CD4-positive, CD25-positive, alpha-beta regulatory T cell (primary cell): ENCODE measurements at regions not wholly inside any gene's neighbourhood (a gene's known extent, or its start where the extent isn't known, plus 50 kb on each side); places are given as distances from the start of the nearest gene placed in this dataset.

ENCODE experiments used
- ATAC-seq, 2 donors: fragments of 150-1000 bp; cut with Tn5 transposase; one replicate each; pipeline ENCODE4 v1.10.0; 2021; ENCODE audit warnings: low read depth in 2 of 2, moderate number of reproducible peaks in 2 of 2, moderate library complexity in 1 of 2
- DNase-seq, 3 donors: peaks; one replicate each; pipeline versions ENCODE4 v3.0.0 to v3.0.0-alpha.2; 2012 to 2022; ENCODE audit warnings: mixed read lengths in 1 of 3
- H3K27ac ChIP-seq: one replicate; pipeline ENCODE4 v1.7.0; 2013; ENCODE audit warnings: mild to moderate bottlenecking, low read length; ENCODE audit not compliant: insufficient read depth, poor library complexity, severe bottlenecking
- H3K27me3 ChIP-seq: one replicate; pipeline ENCODE4 v1.7.0; 2013; ENCODE audit warnings: low read length; ENCODE audit not compliant: control insufficient read depth, insufficient read depth
- H3K36me3 ChIP-seq: one replicate; pipeline ENCODE4 v1.7.0; 2013; ENCODE audit warnings: mild to moderate bottlenecking, low read length, moderate library complexity; ENCODE audit not compliant: control insufficient read depth, insufficient read depth
- H3K4me1 ChIP-seq: 2 replicates; pipeline ENCODE4 v1.7.0; 2013; ENCODE audit warnings: mild to moderate bottlenecking, low read length; ENCODE audit not compliant: insufficient read depth, control insufficient read depth, poor library complexity, severe bottlenecking
- H3K4me3 ChIP-seq: one replicate; pipeline ENCODE4 v1.7.0; 2013; ENCODE audit warnings: low read depth, mild to moderate bottlenecking, low read length, moderate library complexity
- H3K9me3 ChIP-seq, 2 experiments: 1 replicate in 1 of 2; 2 replicates in 1 of 2; pipeline ENCODE4 v1.7.0; 2013; ENCODE audit warnings: low read length in 2 of 2, mild to moderate bottlenecking in 1 of 2, moderate library complexity in 1 of 2; ENCODE audit not compliant: control insufficient read depth in 2 of 2
- H3K27ac Mint-ChIP-seq, 3 donors: one replicate each; pipeline ENCODE4 v1.8.0; 2020 to 2022; ENCODE audit warnings: mild to moderate bottlenecking in 3 of 3, mixed read lengths in 3 of 3, moderate library complexity in 2 of 3
- H3K27me3 Mint-ChIP-seq: one replicate; pipeline ENCODE4 v1.8.0; 2022; ENCODE audit warnings: mild to moderate bottlenecking, mixed read lengths
- H3K36me3 Mint-ChIP-seq: one replicate; pipeline ENCODE4 v1.8.0; 2020; ENCODE audit warnings: mixed read lengths
- H3K4me1 Mint-ChIP-seq, 4 donors: one replicate each; pipeline ENCODE4 v1.8.0; 2020 to 2022; ENCODE audit warnings: mixed read lengths in 4 of 4, mild to moderate bottlenecking in 1 of 4
- H3K4me3 Mint-ChIP-seq, 4 donors: one replicate each; pipeline ENCODE4 v1.8.0; 2020 to 2022; ENCODE audit warnings: mild to moderate bottlenecking in 4 of 4, mixed read lengths in 4 of 4, moderate library complexity in 3 of 4
- H3K9me3 Mint-ChIP-seq, 7 donors: one replicate each; pipeline ENCODE4 v1.8.0; 2020 to 2022; ENCODE audit warnings: mixed read lengths in 7 of 7, mild to moderate bottlenecking in 3 of 7, moderate library complexity in 2 of 7

- no peak for DNase-seq
- ATAC-seq, result no peak
- no peaks in the 10 kb centered on the region for H3K27me3 Mint-ChIP-seq
- Histone ChIP-seq H3K9me3 (no peaks in the 10 kb centered on the region), H3K27ac (no peak overlapping the region), H3K4me1 (no peaks in the 10 kb centered on the region), H3K36me3 (no peaks in the 10 kb centered on the region), H3K27me3 (no peaks in the 10 kb centered on the region), H3K4me3 (no peak overlapping the region)
- H3K36me3 Mint-ChIP-seq, result no peaks in the 10 kb centered on the region
- H3K27ac Mint-ChIP-seq, result no peak overlapping the region
- H3K4me1 Mint-ChIP-seq, result no peaks in the 10 kb centered on the region
- H3K4me3 Mint-ChIP-seq, result no peak overlapping the region
- H3K9me3 Mint-ChIP-seq, result peaks cover 0 to 14% (median 7%) of the 10 kb centered on the region in 7 donors
These were observed 1307.5 kb downstream of the GRIK2 start for GRCh38 chr6:102701019-102701418.

- Mint-ChIP-seq H3K4me1 (no peaks in the 10 kb centered on the region), H3K36me3 (no peaks in the 10 kb centered on the region), H3K4me3 (no peak overlapping the region), H3K27ac (no peak overlapping the region), H3K9me3 (peaks cover 1 to 19% (median 5%) of the 10 kb centered on the region in 7 donors), H3K27me3 (no peaks in the 10 kb centered on the region)
- H3K27me3 ChIP-seq, result no peaks in the 10 kb centered on the region
- no peaks in the 10 kb centered on the region for H3K9me3 ChIP-seq
- ATAC-seq (no peak), DNase-seq (no peak)
- no peaks in the 10 kb centered on the region for H3K4me1 ChIP-seq
- H3K27ac ChIP-seq, result no peak overlapping the region
- H3K36me3 ChIP-seq, result no peaks in the 10 kb centered on the region
- no peak overlapping the region for H3K4me3 ChIP-seq
These were observed 1293.0 kb downstream of the GRIK2 start for GRCh38 chr6:102686461-102686860.

GRCh38 chr6:102680413-102680812, 1286.9 kb downstream of the GRIK2 start:
- Mint-ChIP-seq H3K36me3 (no peaks in the 10 kb centered on the region), H3K9me3 (peaks cover 2 to 17% (median 7%) of the 10 kb centered on the region in 7 donors), H3K4me3 (no peak overlapping the region), H3K4me1 (no peaks in the 10 kb centered on the region), H3K27ac (no peak overlapping the region), H3K27me3 (no peaks in the 10 kb centered on the region)
- DNase-seq (no peak), ATAC-seq (no peak)
- H3K4me1 ChIP-seq, result no peaks in the 10 kb centered on the region
- no peak overlapping the region for H3K4me3 ChIP-seq
- no peaks in the 10 kb centered on the region for H3K36me3 ChIP-seq
- H3K27ac ChIP-seq, result no peak overlapping the region
- no peaks in the 10 kb centered on the region for H3K27me3 ChIP-seq
- no peaks in the 10 kb centered on the region for H3K9me3 ChIP-seq

GRCh38 chr6:102679865-102680264, 1286.4 kb downstream of the GRIK2 start:
- Histone ChIP-seq H3K4me1 (no peaks in the 10 kb centered on the region), H3K27me3 (no peaks in the 10 kb centered on the region), H3K4me3 (no peak overlapping the region), H3K36me3 (no peaks in the 10 kb centered on the region), H3K27ac (no peak overlapping the region), H3K9me3 (no peaks in the 10 kb centered on the region)
- no peak overlapping the region for H3K27ac Mint-ChIP-seq
- no peak overlapping the region for H3K4me3 Mint-ChIP-seq
- H3K9me3 Mint-ChIP-seq, result peaks cover 2 to 17% (median 7%) of the 10 kb centered on the region in 7 donors
- no peak for ATAC-seq
- H3K36me3 Mint-ChIP-seq, result no peaks in the 10 kb centered on the region
- H3K27me3 Mint-ChIP-seq, result no peaks in the 10 kb centered on the region
- DNase-seq, result no peak
- no peaks in the 10 kb centered on the region for H3K4me1 Mint-ChIP-seq

GRCh38 chr6:102677225-102677624, 1283.7 kb downstream of the GRIK2 start:
- no peaks in the 10 kb centered on the region for H3K27me3 Mint-ChIP-seq

GRCh38 chr6:102670735-102671134, 1277.2 kb downstream of the GRIK2 start:
- no peak overlapping the region for H3K4me3 Mint-ChIP-seq
- Histone ChIP-seq H3K4me3 (no peak overlapping the region), H3K9me3 (no peaks in the 10 kb centered on the region), H3K4me1 (no peaks in the 10 kb centered on the region), H3K36me3 (no peaks in the 10 kb centered on the region), H3K27me3 (no peaks in the 10 kb centered on the region), H3K27ac (no peak overlapping the region)
- H3K27me3 Mint-ChIP-seq, result no peaks in the 10 kb centered on the region
- no peaks in the 10 kb centered on the region for H3K4me1 Mint-ChIP-seq
- ATAC-seq (no peak), DNase-seq (no peak)
- no peak overlapping the region for H3K27ac Mint-ChIP-seq
- no peaks in the 10 kb centered on the region for H3K36me3 Mint-ChIP-seq
- peaks cover 1 to 18% (median 3%) of the 10 kb centered on the region in 7 donors for H3K9me3 Mint-ChIP-seq

More at GRCh38 chr6:102677225-102677624, 1283.7 kb downstream of the GRIK2 start:
- H3K27ac Mint-ChIP-seq, result no peak overlapping the region
- H3K4me3 Mint-ChIP-seq, result no peak overlapping the region
- no peak for DNase-seq
- H3K36me3 ChIP-seq, result no peaks in the 10 kb centered on the region
- no peaks in the 10 kb centered on the region for H3K4me1 ChIP-seq
- no peak overlapping the region for H3K27ac ChIP-seq
- peaks cover 1 to 19% (median 5%) of the 10 kb centered on the region in 7 donors for H3K9me3 Mint-ChIP-seq
- H3K4me3 ChIP-seq, result no peak overlapping the region
- no peaks in the 10 kb centered on the region for H3K9me3 ChIP-seq
- no peaks in the 10 kb centered on the region for H3K27me3 ChIP-seq
- H3K4me1 Mint-ChIP-seq, result no peaks in the 10 kb centered on the region
- no peaks in the 10 kb centered on the region for H3K36me3 Mint-ChIP-seq
- no peak for ATAC-seq

- Histone ChIP-seq H3K36me3 (no peaks in the 10 kb centered on the region), H3K27me3 (no peaks in the 10 kb centered on the region), H3K4me1 (no peaks in the 10 kb centered on the region), H3K4me3 (no peak overlapping the region), H3K9me3 (no peaks in the 10 kb centered on the region), H3K27ac (no peak overlapping the region)
- Mint-ChIP-seq H3K4me1 (no peaks in the 10 kb centered on the region), H3K27me3 (no peaks in the 10 kb centered on the region), H3K4me3 (no peak overlapping the region), H3K9me3 (peaks cover 1 to 23% (median 3%) of the 10 kb centered on the region in 7 donors), H3K27ac (no peak overlapping the region), H3K36me3 (no peaks in the 10 kb centered on the region)
- DNase-seq (no peak), ATAC-seq (no peak)
These were observed 1269.3 kb downstream of the GRIK2 start for GRCh38 chr6:102662851-102663250.

- Mint-ChIP-seq H3K27me3 (no peaks in the 10 kb centered on the region), H3K4me3 (no peak overlapping the region), H3K9me3 (peaks cover 0 to 27% (median 4%) of the 10 kb centered on the region in 7 donors), H3K27ac (no peak overlapping the region), H3K4me1 (no peaks in the 10 kb centered on the region), H3K36me3 (no peaks in the 10 kb centered on the region)
- Histone ChIP-seq H3K9me3 (no peaks in the 10 kb centered on the region), H3K4me1 (no peaks in the 10 kb centered on the region), H3K27ac (no peak overlapping the region), H3K36me3 (no peaks in the 10 kb centered on the region), H3K4me3 (no peak overlapping the region), H3K27me3 (no peaks in the 10 kb centered on the region)
- ATAC-seq, result no peak
- DNase-seq, result no peak
These were observed 1266.8 kb downstream of the GRIK2 start for GRCh38 chr6:102660303-102660702.
